Esophagus (tissue), 2 donors: ENCODE measurements at regions not wholly inside any gene's neighbourhood (a gene's known extent, or its start where the extent isn't known, plus 50 kb on each side); places are given as distances from the start of the nearest gene placed in this dataset.
A peak's percentile ranks its signal among the peaks of the same experiment; 100 is the strongest.

Experiments
- H3K27ac ChIP-seq, 2 donors: one replicate each; pipeline ENCODE4 v1.5.1; 2013; ENCODE audit warnings: low read depth in 2 of 2, mild to moderate bottlenecking in 2 of 2, inconsistent platforms in 1 of 2, low read length in 1 of 2, moderate library complexity in 1 of 2
- H3K27me3 ChIP-seq, 2 donors: one replicate each; pipeline ENCODE4 v1.6.1; 2013; ENCODE audit warnings: low read length in 2 of 2, control low read depth in 1 of 2, mild to moderate bottlenecking in 1 of 2; ENCODE audit not compliant: insufficient read depth in 2 of 2, control insufficient read depth in 1 of 2
- H3K36me3 ChIP-seq, 2 donors: one replicate each; pipeline ENCODE4 v1.6.1; 2013; ENCODE audit warnings: low read length in 1 of 2; ENCODE audit not compliant: control insufficient read depth in 2 of 2, insufficient read depth in 2 of 2
- H3K4me1 ChIP-seq, 2 donors: one replicate each; pipeline ENCODE4 v1.6.1; 2013; ENCODE audit warnings: low read length in 1 of 2; ENCODE audit not compliant: control insufficient read depth in 2 of 2, insufficient read depth in 2 of 2
- H3K4me3 ChIP-seq, 2 donors: one replicate each; pipeline ENCODE4 v1.5.1; 2013; ENCODE audit warnings: low read length in 2 of 2, mild to moderate bottlenecking in 2 of 2, low read depth in 1 of 2, moderate library complexity in 1 of 2
- H3K9me3 ChIP-seq, 2 donors: one replicate each; pipeline ENCODE4 v1.6.1; 2013; ENCODE audit warnings: mild to moderate bottlenecking in 2 of 2, low read depth in 1 of 2, low read length in 1 of 2, moderate library complexity in 1 of 2; ENCODE audit not compliant: control insufficient read depth in 2 of 2, insufficient read depth in 1 of 2
- WGBS, 2 donors: extraction: QIAGEN DNeasy Blood & Tissue Kit; methylation state at CpG; one replicate each; pipeline ENCODE4 v1.1.7; 2013; 5-methylcytosine and 5-hydroxymethylcytosine counted together
- donor health status: healthy with polysubstance abuse.
- donor health status: Bipolar disorder and iron deficiency.

DNA sequence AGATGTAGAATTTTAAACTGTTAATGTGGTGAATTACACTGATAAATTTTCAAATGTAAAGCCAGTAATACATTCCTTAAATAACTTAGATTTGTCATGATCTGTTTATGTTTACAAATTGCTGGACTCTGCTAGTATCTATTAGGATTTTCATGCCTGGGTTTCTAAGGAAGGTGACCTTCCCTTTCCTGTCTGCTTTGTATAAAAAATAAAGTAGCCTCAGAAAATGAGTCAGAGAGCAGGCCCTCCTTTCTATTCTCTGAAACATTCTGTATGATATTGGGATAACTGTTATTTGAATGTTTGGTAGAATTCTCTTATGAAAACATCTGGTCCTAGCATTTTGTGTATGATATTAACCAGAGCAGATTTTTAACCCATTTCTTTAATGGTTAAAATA, 255.3 kb downstream of the SYK start:
- no peaks in the 10 kb centered on the region for H3K27me3 ChIP-seq

DNA sequence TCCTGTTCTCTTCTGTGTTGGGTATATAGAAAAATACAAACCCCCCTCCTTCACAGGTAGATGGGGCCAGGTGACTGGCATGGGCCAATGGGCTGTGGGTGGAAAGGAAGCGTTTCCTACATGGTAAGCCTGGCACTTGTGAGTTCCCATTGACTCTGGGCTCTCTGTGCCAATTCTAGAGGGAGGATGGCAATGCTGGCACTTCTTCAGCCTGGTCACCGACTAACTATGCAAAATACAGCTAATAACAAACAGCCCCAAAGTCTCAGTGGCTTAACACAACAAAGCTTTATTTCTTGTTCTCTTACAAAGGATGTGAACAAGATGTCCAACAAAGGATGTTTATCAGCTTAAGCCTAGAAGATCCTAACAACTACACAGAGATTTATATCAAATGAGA, 258.1 kb downstream of the SYK start:
- no peaks in the 10 kb centered on the region for H3K4me1 ChIP-seq
- 42 to 45% methylated on average over 2 of the region's 2 CpGs for WGBS, 2 donors
- H3K4me3 ChIP-seq: no peak overlapping the region
- H3K27me3 ChIP-seq: no peaks in the 10 kb centered on the region
- H3K9me3 ChIP-seq: no peaks in the 10 kb centered on the region
- no peaks in the 10 kb centered on the region for H3K36me3 ChIP-seq
- peak overlapping the region in 1 of 2 donors; percentile 53 for H3K27ac ChIP-seq

More for the DNA sequence above, 255.3 kb downstream of the SYK start:
- Histone ChIP-seq H3K9me3 (no peaks in the 10 kb centered on the region), H3K4me3 (no peak overlapping the region), H3K27ac (no peak overlapping the region), H3K4me1 (no peaks in the 10 kb centered on the region), H3K36me3 (no peaks in the 10 kb centered on the region)

- H3K27me3 ChIP-seq: no peaks in the 10 kb centered on the region
- peak overlapping the region; percentile 18 to 51 for H3K27ac ChIP-seq
- 14 to 37% methylated on average over 8 of the region's 8 CpGs for WGBS, 2 donors
- H3K9me3 ChIP-seq: no peaks in the 10 kb centered on the region
- H3K36me3 ChIP-seq: no peaks in the 10 kb centered on the region
- H3K4me1 ChIP-seq: no peaks in the 10 kb centered on the region
- H3K4me3 ChIP-seq: no peak overlapping the region
Measured at GRCh38 chr9:91060520-91061343, 259.1 kb downstream of the SYK start.

DNA sequence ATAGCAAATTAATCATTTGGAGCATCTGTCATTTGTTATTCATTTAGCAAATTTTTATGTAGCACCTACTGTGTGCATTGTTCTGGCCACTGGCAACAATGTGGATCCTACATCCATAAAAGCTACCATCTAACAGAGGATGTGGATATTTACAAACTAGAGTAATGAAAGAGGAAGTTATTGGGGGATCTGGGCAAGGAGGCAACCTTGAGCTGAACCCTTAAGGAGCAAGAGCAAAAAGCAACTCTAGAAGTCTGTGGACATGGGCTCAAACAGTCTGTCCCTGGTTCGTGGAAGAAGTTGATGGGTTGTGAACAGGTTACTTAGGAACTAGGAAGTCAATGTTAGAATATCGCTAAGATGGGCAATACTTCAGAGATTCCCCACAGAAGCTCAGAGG, 259.9 kb downstream of the SYK start:
- Histone ChIP-seq H3K27me3 (no peaks in the 10 kb centered on the region), H3K27ac (no peak overlapping the region), H3K36me3 (no peaks in the 10 kb centered on the region), H3K9me3 (no peaks in the 10 kb centered on the region), H3K4me3 (no peak overlapping the region), H3K4me1 (no peaks in the 10 kb centered on the region)
- 84 to 89% methylated on average over 2 of the region's 2 CpGs for WGBS, 2 donors

- 54 to 77% methylated on average over 2 of the region's 2 CpGs for WGBS, 2 donors
- no peaks in the 10 kb centered on the region for H3K27me3 ChIP-seq
- H3K27ac ChIP-seq: no peak overlapping the region
- H3K36me3 ChIP-seq: no peaks in the 10 kb centered on the region
- no peaks in the 10 kb centered on the region for H3K9me3 ChIP-seq
- H3K4me1 ChIP-seq: no peaks in the 10 kb centered on the region
- no peak overlapping the region for H3K4me3 ChIP-seq
Measured at GRCh38 chr9:91062281-91062680, 260.7 kb downstream of the SYK start.

- H3K9me3 ChIP-seq: no peaks in the 10 kb centered on the region
- H3K27ac ChIP-seq: no peak overlapping the region
- H3K27me3 ChIP-seq: no peaks in the 10 kb centered on the region
- no peak overlapping the region for H3K4me3 ChIP-seq
- no peaks in the 10 kb centered on the region for H3K4me1 ChIP-seq
- 91 to 93% methylated on average over 11 of the region's 11 CpGs for WGBS, 2 donors
- H3K36me3 ChIP-seq: no peaks in the 10 kb centered on the region
Measured at GRCh38 chr9:91063471-91063870, 261.9 kb downstream of the SYK start.

DNA sequence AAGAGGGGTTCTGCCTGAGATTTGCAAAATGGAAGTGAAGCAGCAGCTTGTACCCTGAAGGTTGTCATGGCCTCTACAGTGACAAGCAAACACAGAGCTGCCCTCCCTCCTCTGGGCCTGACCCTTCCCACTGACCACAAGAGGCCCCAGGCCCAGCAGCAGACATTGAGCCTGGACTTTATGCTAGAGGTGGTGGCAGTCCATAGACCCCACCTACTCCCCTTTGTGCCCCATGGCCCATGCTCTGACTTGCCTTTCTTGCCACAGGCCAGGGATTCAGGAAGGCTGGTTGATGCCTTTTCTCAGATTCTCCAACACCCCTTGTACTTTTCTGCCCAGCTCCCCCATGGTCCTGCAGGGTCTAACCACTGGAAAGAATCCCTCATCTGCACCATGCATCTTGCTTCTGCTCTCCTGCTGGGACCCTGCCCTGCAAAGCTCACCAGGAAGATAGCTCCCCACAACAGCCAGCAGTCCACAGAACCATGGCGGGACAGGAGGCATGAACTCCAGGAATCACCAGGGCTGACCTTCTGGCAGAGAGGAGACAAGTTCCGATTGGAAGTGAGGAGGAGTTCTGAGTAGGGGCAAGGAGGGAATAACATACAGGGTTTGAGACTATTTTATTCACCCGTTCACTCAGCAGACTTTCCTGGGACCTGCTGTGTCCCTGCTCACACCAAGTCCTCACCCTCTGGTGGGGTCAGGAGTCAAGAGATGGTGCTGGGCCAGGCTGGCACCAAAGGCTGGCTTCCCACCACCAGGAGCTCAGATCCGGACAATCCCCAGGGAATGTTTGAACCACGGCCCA, 263.8 kb downstream of the SYK start:
- no peaks in the 10 kb centered on the region for H3K36me3 ChIP-seq
- H3K27me3 ChIP-seq: no peaks in the 10 kb centered on the region
- H3K4me1 ChIP-seq: no peaks in the 10 kb centered on the region
- WGBS, 2 donors: 87% methylated on average over 5 of the region's 5 CpGs
- H3K27ac ChIP-seq: no peak overlapping the region
- H3K4me3 ChIP-seq: no peak overlapping the region
- H3K9me3 ChIP-seq: no peaks in the 10 kb centered on the region

- Histone ChIP-seq H3K4me3 (no peak overlapping the region), H3K36me3 (no peaks in the 10 kb centered on the region), H3K27me3 (no peaks in the 10 kb centered on the region), H3K9me3 (no peaks in the 10 kb centered on the region), H3K27ac (no peak overlapping the region), H3K4me1 (peaks cover 0 to under 1% of the 10 kb centered on the region in 2 donors)
- 77 to 80% methylated on average over 7 of the region's 7 CpGs for WGBS, 2 donors
Measured at GRCh38 chr9:91066042-91066415, 264.4 kb downstream of the SYK start.

GRCh38 chr9:91066856-91067255, 265.2 kb downstream of the SYK start:
- Histone ChIP-seq H3K36me3 (no peaks in the 10 kb centered on the region), H3K4me1 (peaks cover 0 to 4% of the 10 kb centered on the region in 2 donors), H3K4me3 (no peak overlapping the region), H3K9me3 (no peaks in the 10 kb centered on the region), H3K27me3 (no peaks in the 10 kb centered on the region), H3K27ac (no peak overlapping the region)
- 95 to 96% methylated on average over 4 of the region's 4 CpGs for WGBS, 2 donors
